ENCODE measurements at regions not wholly inside any gene's neighbourhood (a gene's known extent, or its start where the extent isn't known, plus 50 kb on each side); places are given as distances from the start of the nearest gene placed in this dataset.
A peak's percentile ranks its signal among the peaks of the same experiment; 100 is the strongest.

GRCh38 chr20:19930426-19930825 is 86.7 kb upstream of the NAA20 start:
- DNase-seq: no peak

DNA sequence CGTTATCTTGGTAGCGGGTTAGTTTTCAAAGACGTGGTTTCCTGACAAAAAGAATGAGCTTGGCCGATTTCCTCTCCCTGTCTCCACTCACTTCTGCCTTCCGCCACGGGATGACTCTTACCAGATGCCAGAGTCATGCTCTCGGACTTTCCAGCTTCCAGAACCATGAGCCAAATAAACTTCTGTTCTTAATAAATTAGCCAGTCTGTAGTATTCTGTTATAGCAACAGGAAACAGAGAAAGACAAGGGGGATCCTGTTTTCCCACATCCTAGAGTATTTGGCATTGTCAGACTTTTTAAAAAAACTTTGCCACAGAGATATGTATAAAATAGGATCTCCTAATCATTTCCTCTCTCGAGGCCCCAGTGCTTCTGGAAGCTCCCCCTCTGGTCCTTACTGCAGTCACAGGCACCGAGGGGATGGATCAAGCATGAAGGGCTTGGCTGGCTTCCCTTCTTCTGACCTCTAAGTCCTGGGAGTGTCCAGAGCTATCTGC is 84.9 kb upstream of the NAA20 start:
- no peak for DNase-seq

DNA sequence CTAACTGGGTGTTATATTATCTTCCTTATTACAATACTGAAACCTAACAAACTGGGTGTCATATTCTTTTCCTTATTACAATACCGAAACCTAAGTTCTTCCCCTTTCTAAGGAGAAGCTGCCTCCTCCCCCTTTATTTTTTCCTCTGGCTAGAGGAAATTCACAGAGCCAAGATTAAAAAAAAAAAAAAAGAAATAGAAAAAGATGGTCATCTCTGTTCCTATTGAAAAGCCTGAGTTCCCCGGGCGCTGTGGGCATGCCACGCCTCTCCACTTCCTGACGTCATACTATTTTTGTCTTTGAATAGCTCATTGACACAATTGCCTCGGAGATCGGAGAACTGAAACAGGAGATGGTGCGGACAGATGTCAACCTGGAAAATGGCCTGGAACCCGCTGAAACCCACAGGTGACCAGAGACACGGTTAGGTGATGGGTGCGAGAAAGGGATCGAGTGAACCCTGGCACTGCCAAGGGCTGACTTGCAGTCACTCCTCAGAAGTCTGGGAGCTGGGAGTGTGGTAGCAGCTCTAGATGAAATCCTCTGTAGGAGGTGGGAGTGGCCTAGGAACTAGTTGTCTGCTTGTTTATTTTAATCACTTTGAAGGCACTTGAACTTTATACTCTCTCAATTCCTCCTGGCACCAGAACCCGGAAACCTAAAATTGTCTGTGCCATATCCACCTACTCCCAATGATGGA is 82.2 kb upstream of the NAA20 start:
- no peak for DNase-seq

GRCh38 chr20:19935842-19936241 is 81.3 kb upstream of the NAA20 start:
- DNase-seq: no peak

DNA sequence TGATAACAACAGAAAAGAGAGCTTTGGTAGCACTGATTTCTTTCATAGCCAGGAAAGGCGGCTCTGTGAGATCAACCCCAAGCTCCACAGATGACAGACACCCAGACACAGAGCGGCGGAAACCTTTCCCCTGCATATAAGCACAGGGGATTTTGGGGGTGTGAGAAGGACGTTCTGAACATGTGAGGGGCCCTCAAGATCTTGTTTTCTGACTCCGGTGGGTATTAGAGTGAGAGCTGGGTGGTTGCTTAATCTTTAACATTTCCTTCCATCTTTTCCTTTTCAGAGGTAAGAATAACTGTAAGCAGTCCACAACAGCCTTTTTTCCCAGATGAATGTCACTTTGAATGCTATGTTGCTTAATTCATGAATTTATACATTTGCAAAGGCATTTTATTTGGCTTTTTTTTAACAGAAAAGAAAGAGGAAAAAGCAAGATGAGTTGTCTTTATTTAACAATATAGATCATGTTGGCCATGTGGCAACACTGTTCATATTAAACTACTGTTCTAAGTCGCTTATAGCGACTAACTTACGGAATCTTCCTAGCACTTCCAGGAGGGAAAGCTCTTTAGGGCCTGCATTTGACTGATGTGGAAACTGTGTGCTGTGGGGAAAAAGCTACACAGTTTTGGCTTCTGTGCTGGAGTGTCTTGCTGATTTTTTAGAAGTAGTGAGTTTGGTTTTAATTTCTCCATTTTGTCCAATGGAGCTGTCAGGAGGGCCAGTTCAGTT is 80.5 kb upstream of the NAA20 start:
- no peak for DNase-seq

DNA sequence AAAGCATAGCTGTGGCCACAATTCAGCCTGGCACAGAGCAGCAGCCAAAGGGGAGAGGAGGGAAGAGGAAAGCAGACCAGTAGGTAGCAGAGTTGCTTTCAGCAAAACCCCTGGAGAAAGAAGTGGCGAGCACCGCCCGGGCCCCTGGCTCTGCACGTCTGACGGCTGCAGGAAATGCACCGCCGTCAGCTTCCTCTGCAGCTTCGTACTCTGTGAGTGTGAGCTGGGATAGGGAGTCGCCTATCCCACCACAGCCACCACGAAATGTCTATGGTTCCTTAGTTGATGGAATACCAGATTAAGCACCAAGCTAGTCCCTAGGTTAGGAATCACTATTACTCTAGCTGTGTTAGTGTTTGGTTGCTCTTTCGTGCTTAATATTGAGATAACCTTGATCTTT is 79.9 kb upstream of the NAA20 start:
- peak; percentile 4 for DNase-seq

- peak; percentile 52 for DNase-seq
Measured at GRCh38 chr20:19937651-19938420, 79.3 kb upstream of the NAA20 start.

DNA sequence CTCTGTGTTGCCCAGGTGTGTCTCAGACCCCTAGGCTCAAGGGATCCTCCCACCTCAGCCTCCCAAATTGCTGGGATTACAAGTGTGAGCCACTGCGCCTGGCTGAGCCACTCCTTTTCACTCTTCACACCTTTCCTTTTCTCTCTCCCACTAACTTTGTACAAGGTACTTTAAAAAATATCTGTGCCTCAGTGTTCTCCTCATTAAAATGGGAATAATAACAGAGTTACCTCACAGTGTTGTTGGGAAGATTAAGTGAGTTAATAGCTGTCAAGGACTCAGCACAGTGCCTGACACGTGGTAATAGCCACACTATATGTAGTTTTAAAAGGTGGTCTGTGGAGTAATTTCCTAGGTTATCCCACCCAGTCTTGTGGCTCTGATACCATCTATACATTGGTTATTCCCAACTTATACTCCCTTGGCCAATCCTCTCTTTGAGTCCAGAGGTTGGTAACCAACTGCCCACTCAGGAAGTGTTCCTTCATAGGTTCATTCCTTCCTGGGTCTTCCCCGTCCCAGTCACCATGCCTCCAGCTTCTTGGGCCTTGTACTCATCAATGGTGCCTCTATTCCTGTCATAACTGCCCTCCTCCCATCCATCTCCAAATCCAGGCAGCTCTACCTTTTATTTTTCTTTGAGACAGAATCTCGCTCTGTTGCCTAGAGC is 78.6 kb upstream of the NAA20 start:
- DNase-seq: no peak

DNA sequence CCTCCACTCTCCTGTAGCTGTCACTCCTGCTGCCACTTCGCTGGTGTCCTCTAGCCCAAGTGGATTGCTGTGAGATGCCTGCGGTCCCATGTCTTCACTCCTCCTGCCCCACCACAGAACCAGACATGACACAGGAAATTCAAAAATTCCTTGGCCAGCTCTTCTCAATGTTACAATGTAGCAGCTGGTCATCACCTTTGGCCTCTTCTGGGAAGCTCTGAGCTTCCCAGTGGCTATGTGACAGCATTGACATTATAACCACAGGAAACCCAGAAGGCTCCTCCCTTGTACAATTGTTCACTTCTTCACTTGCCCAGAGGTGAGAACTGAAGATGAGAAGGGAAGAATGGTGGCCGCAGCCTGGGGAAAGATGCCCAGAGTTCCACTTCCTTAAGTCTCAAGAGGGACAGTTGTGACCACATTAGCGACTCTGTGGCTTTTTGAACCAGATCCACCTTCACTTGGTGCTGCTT is 76.1 kb upstream of the NAA20 start:
- DNase-seq: no peak

GRCh38 chr20:19942611-19943010 is 74.6 kb upstream of the NAA20 start:
- DNase-seq: no peak

DNA sequence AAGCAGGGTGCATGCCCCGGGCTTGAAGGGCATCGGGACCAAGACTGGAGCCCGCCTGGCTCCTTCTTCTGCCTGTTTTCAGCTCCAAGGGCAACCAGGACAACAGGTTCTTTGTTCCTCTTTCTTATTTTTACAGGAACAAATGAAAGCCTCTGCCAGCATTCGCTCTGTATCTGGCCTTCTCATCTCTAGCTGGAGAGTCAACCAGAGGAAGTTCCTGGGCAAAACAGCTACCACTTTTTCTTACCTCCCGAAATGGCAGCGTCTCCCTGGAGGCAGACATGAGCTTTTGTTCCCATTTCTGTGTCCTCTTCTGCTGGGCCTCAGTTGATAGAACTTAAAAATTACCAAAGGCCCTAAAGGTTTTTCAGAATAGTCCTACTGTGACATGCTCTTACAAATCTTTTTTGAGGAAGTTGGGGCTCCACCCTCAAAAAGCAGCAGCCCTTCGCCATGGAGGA is 74.1 kb upstream of the NAA20 start:
- no peak for DNase-seq

GRCh38 chr20:19944772-19945459 is 72.2 kb upstream of the NAA20 start:
- DNase-seq: peak; percentile 59

DNA sequence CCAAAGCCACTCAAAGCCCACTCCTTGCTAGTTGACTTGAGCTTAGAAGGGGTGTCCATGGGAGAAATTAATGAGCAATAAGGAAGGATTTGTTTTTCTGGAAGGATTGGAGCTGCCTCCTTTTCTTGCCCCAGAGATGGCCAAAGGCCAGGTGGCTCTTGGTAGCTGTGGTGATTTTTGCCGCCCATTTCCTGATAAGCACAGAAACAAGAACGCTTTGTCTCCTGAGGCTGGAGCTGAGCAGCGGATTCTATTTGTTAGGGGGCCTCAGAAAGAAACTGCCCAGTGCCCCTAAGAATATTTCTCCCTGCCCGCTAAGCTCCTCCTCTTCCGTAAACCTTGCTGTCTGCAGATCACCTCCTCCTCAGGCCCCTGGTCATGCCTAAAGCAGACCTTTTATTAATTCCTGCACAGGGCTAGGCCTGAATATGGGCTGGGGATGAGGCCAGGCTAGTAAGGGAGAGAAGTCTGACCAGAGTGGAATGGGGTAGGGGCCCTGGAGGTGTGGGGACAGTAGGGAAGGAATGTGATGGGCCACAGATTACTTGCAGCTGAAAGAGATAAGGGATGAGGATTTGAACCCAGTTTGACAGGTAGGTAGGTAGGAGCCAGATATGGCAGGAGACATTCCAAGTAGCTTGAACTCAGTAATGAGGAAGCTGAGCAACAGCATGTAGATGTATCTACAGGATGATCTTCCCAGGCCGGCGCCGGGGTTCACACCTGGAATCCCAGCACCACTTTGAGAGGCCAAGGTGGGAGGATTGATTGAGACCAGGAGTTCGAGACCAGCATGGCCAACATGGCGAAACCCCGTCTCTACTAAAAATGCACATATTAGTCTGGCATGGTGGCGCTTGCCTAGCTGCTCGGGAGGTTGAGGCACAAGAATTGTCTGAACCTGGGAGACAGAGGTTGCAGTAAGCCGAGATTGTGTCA is 71.2 kb upstream of the NAA20 start:
- no peak for DNase-seq

DNA sequence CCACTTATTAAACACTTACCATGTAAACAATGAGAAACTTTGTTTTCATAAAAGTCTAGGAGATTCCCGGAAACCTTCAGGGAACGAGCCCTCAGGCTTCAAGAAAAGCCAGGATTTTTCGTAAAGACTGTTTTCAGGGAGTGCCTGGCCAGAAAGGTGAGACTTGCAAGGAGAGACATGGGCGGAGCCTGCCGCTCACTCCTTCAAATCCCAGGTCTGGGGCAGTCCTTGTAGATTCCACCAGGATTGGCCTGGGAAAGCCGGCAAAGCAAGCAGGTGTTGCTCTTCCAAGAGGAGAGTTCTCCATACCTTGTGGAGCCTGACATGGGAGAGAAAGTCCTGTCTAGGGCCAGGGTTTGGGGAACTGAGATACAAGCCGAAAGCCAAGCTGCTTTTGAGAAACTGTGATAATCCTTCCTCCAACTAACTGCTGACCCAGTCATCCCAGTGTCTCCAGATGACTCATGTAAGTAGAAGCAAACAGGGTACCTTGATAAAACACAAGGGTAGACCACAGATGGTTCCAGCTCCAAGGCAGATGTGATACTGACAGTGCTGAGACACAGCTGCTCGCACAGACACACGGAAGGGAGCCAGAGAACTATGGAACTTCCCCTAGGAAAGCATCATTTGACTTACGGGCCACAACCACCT is 69.4 kb upstream of the NAA20 start:
- peak; percentile 8 for DNase-seq

DNA sequence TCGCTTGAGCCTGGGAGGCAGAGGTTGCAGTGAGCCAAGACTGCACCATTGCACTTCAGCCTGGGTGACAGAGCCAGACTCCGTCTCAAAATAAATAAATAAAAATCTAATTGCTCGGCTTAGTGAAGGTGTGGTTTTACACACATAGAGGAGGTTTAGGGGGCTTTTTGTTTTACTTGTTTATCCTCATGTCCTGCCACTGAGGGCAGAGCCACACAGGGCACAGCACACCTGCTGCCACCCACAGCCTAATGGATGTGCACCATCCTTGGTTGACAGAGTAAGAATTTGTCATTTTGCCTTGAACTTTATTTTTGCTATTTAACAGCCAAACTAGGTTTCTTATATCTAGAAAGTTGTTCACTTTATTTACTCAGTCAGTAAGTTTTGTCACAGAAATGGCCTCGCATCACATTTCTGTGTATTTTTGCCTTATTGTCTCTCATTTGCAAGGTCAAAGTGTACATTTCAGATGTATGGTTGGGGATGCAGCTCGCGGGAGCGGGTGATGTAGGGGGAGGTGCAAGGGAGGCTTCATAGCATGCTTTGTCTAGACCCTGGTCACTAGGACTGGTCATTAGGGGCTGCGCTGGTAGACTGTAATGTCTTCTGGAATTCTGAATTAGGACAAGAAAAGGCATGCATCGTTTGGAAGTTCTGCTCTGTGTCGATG is 67.8 kb upstream of the NAA20 start:
- DNase-seq: no peak

DNA sequence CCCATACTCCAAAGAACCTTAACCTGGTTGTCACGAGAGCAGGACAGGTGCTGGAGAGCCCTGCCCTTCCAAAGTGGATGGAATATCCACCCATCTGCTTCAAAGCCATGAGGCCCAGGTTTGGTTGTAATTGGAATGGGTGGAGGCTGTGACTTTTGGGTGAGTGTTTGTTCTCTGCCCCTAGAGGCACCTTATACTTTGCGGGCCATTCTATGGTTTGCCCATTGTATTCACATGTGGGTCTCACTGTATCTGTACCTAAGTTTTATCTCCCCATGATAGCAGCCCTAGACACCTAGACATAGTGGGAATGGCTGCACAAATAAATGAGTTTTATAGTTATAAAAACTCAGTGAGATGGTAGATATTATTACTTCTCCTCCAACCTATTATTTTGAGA is 67.1 kb upstream of the NAA20 start:
- no peak for DNase-seq

- DNase-seq: peak; percentile 22
Measured at GRCh38 chr20:19952392-19952791, 64.8 kb upstream of the NAA20 start.

- no peak for DNase-seq
Measured at GRCh38 chr20:19953606-19954005, 63.6 kb upstream of the NAA20 start.

GRCh38 chr20:19956976-19957375 is 60.2 kb upstream of the NAA20 start:
- no peak for DNase-seq

DNA sequence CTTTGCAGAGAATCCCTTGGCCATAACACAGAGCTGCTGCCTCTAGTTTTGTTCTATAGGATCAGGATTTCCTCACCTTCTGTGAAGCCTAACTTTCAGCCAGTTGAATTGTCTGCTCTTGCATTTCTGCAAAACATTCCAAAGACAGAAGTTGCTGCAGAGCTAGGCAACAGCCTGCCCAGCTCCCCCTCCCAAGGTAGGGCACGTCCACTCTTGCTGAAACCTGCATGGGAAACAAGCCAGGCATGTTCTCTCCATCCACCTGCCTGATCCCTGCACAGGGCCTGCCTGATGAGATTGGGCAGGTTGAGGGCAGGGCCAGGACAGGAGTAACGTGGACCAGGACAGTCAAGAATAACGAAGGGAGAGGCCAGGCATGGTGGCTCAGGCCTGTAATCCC is 58.9 kb upstream of the NAA20 start:
- no peak for DNase-seq
